ENCODE measurements at regions not wholly inside any gene's neighbourhood (a gene's known extent, or its start where the extent isn't known, plus 50 kb on each side); places are given as distances from the start of the nearest gene placed in this dataset.

- TF ChIP-seq AFF1 (IDR thresholded peaks at IDR 0.05; ENCODE audit: low read depth in 1 of 2, partially characterized antibody in 2 of 2) (no peak), GABPA (tag; conservative IDR thresholded peaks at IDR 0.05; ENCODE audit: low read depth) (no peak), KAT7 (CRISPR knock-in tag; IDR thresholded peaks at IDR 0.05; ENCODE audit: borderline replicate concordance) (no peak), CTCF (IDR thresholded peaks at IDR 0.05 in 2 of 3, conservative IDR thresholded peaks at IDR 0.05 in 1 of 3; ENCODE audit: insufficient read depth in 2 of 3, low read depth in 1 of 3, low read length in 3 of 3) (no peak), ZFP91 (CRISPR knock-in tag; IDR thresholded peaks at IDR 0.05) (no peak), ZNF431 (CRISPR knock-in tag; IDR thresholded peaks at IDR 0.05) (no peak), ZBTB43 (CRISPR knock-in tag; IDR thresholded peaks at IDR 0.05) (no peak), HMG20B (CRISPR knock-in tag; IDR thresholded peaks at IDR 0.05) (no peak), BHLHE40 (IDR thresholded peaks at IDR 0.05; ENCODE audit: low read length) (no peak), FOXK2 (conservative IDR thresholded peaks at IDR 0.05 in 1 of 2, IDR thresholded peaks at IDR 0.05 in 1 of 2; ENCODE audit: low read depth in 2 of 2) (no peak)
These were observed 827.5 kb upstream of the CITED2 start for GRCh38 chr6:140201787-140202458.

All from K562 (cell line).